AG09319 (cell line): ENCODE measurements at regions not wholly inside any gene's neighbourhood (a gene's known extent, or its start where the extent isn't known, plus 50 kb on each side); places are given as distances from the start of the nearest gene placed in this dataset.

ENCODE experiments used
- DNase-seq: peaks from one replicate; pipeline ENCODE4 v3.0.0-alpha.2; 2010; ENCODE audit warnings: low read depth; ENCODE audit errors: extremely low read depth
- CTCF ChIP-seq: IDR thresholded peaks from 2 replicates; pipeline ENCODE4 v1.5.1; 2011; ENCODE audit warnings: low read depth, mild to moderate bottlenecking, inconsistent platforms, low read length, moderate library complexity

- no peak for DNase-seq
- no peak for TF ChIP-seq CTCF
Measured at GRCh38 chrX:34873500-34874225, 68.9 kb upstream of the FAM47B start.

GRCh38 chrX:34874763-34875162, 67.8 kb upstream of the FAM47B start:
- no peak for DNase-seq
- TF ChIP-seq CTCF: no peak

- no peak for DNase-seq
- TF ChIP-seq CTCF: no peak
Measured at GRCh38 chrX:34875204-34875603, 67.4 kb upstream of the FAM47B start.

GRCh38 chrX:34877436-34877835, 65.2 kb upstream of the FAM47B start:
- no peak for DNase-seq
- no peak for TF ChIP-seq CTCF

GRCh38 chrX:34879346-34879745, 63.2 kb upstream of the FAM47B start:
- no peak for DNase-seq
- TF ChIP-seq CTCF: no peak

GRCh38 chrX:34879886-34880285, 62.7 kb upstream of the FAM47B start:
- no peak for DNase-seq
- no peak for TF ChIP-seq CTCF

- TF ChIP-seq CTCF: no peak
- DNase-seq: no peak
Measured at GRCh38 chrX:34880656-34881055, 61.9 kb upstream of the FAM47B start.
